Activated T-cell treated with anti-CD3 and anti-CD28 coated beads, Interleukin-2, amount 50 U/mL, for 72 hours (primary cell): ENCODE measurements at regions not wholly inside any gene's neighbourhood (a gene's known extent, or its start where the extent isn't known, plus 50 kb on each side); places are given as distances from the start of the nearest gene placed in this dataset.
"Not testable (repeated sequence)": the region's sequence is repeated elsewhere in the genome, so short reads cannot be mapped to it uniquely, and the experiment has no call there.

ENCODE experiments used
- ATAC-seq, 2 donors: fragments of 150-1000 bp; cut with Tn5 transposase; replicated peaks in 1 of 2; 2 replicates each; pipeline ENCODE4 v1.10.0; 2021; ENCODE audit warnings: moderate library complexity in 2 of 2, mild to moderate bottlenecking in 1 of 2
- DNase-seq, 2 donors: peaks; one replicate each; pipeline ENCODE4 v3.0.0; 2021 to 2022; ENCODE audit warnings: mixed read lengths in 1 of 2
- H3K27ac Mint-ChIP-seq: one replicate; pipeline ENCODE4 v1.8.0; 2022; ENCODE audit warnings: mild to moderate bottlenecking, moderate library complexity, mixed read lengths
- H3K27me3 Mint-ChIP-seq: one replicate; pipeline ENCODE4 v1.8.0; 2022; ENCODE audit warnings: low read depth, mixed read lengths
- H3K36me3 Mint-ChIP-seq, 2 donors: one replicate each; pipeline ENCODE4 v1.8.0; 2022; ENCODE audit warnings: mixed read lengths in 2 of 2, mild to moderate bottlenecking in 1 of 2; ENCODE audit not compliant: insufficient read depth in 2 of 2
- H3K4me1 Mint-ChIP-seq: one replicate; pipeline ENCODE4 v1.8.0; 2022; ENCODE audit warnings: low read depth, mixed read lengths
- H3K4me3 Mint-ChIP-seq, 2 donors: one replicate each; pipeline ENCODE4 v1.8.0; 2022; ENCODE audit warnings: mild to moderate bottlenecking in 2 of 2, mixed read lengths in 2 of 2, moderate library complexity in 2 of 2
- H3K9me3 Mint-ChIP-seq, 2 donors: one replicate each; pipeline ENCODE4 v1.8.0; 2022; ENCODE audit warnings: mixed read lengths in 2 of 2

DNA sequence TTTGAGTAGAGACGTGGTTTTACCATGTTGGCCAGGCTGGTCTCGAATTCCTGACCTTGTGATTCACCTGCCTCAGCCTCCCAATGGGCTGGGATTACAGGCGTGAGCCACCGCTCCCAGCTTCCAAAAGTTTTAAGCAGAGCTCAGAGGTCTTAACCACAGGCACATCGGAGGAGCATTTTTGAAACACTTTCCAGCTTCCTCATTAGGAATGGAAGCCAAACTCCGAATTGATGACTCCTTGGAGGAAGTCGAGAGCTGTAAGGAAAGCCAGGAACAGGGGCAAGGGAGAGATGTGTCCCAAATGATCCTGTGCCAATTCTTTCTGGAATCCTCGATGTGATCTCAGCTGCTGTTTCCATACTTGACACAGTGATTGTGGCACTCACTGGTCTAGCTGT, 56.2 kb upstream of the CCZ1B start:
- H3K9me3 Mint-ChIP-seq, H3K36me3 Mint-ChIP-seq, H3K4me3 Mint-ChIP-seq, H3K27ac Mint-ChIP-seq, ATAC-seq, DNase-seq, H3K4me1 Mint-ChIP-seq: not testable (repeated sequence)
- H3K27me3 Mint-ChIP-seq = peaks cover 17% of the 10 kb centered on the region

- not testable (repeated sequence) for H3K9me3 Mint-ChIP-seq, H3K4me1 Mint-ChIP-seq, ATAC-seq, H3K4me3 Mint-ChIP-seq, H3K36me3 Mint-ChIP-seq, H3K27ac Mint-ChIP-seq, DNase-seq
- H3K27me3 Mint-ChIP-seq = peaks cover 17% of the 10 kb centered on the region
Observed at GRCh38 chr7:6883756-6884155, 57.7 kb upstream of the CCZ1B start.

GRCh38 chr7:6886198-6886597, 60.1 kb upstream of the CCZ1B start:
- Mint-ChIP-seq H3K36me3 (no peaks in the 10 kb centered on the region), H3K27ac (no peak overlapping the region), H3K9me3 (peaks cover 0 to 4% of the 10 kb centered on the region in 2 donors), H3K4me1 (no peaks in the 10 kb centered on the region), H3K4me3 (no peak overlapping the region), H3K27me3 (peaks cover 6% of the 10 kb centered on the region)
- ATAC-seq = no peak
- no peak for DNase-seq

DNA sequence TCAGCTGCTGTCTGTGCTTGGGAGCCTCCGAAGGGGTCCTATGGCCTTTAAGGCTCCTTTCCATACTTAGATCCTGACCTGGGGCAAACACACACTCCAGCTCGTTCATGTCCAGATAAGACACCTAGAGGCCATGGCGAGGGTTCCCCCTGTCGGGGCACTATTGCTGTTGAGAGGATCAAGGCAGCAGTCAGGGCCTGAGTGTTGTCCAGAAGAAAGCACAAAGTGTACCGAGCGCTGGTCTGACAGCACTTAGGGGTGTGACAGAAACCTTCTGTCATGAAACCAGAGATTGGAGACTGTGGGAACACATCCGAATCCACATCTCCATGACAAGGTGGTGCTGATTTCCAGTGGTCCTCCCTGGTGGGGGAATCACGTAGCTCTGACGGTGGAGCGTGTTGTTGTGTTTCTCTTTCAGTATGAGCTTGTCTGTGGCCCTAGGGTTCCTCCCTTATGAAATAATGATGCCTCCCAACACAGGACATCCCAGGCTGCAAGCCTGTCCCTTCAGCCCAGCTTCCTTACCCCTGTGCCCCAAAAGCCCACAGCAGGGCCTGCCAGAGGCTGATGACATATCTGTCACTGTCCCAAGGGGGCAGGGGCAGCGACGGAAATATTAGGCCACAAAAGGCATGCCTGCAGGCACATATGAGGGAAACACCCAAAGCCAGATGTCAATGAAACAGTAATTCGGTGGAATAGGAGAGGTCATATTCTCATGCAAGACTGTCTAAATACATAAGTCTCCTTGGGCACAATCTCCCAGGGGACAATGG, 62.4 kb upstream of the CCZ1B start:
- not testable (repeated sequence) for H3K27me3 Mint-ChIP-seq, H3K4me3 Mint-ChIP-seq, H3K36me3 Mint-ChIP-seq, DNase-seq, H3K27ac Mint-ChIP-seq, ATAC-seq, H3K4me1 Mint-ChIP-seq, H3K9me3 Mint-ChIP-seq

DNA sequence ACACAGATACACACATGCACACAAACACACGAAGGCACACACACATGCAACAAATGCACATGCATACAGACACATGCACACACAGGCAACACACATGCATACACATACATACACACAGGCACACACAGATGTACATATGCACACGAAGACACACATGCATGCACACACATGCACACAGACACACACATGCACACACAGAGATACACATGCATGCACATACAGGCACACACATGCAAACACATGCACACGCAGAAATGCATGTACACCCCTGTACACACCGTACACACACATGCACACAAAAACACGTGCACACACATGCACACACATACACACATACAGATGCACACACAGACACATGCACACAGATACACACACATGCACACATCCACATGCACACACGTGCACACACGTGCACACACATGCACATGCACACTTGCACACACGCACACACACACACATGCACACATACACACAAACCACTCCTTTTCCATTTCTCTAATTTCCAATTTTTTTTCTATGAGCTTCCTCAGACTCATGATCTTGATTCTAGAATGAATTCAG, 63.3 kb upstream of the CCZ1B start:
- no peaks in the 10 kb centered on the region for H3K27me3 Mint-ChIP-seq
- DNase-seq (no peak), ATAC-seq (no peak)
- H3K4me3 Mint-ChIP-seq = no peak overlapping the region
- no peak overlapping the region for H3K27ac Mint-ChIP-seq
- no peaks in the 10 kb centered on the region for H3K36me3 Mint-ChIP-seq
- H3K4me1 Mint-ChIP-seq = no peaks in the 10 kb centered on the region
- peaks cover 0 to 4% of the 10 kb centered on the region in 2 donors for H3K9me3 Mint-ChIP-seq

DNA sequence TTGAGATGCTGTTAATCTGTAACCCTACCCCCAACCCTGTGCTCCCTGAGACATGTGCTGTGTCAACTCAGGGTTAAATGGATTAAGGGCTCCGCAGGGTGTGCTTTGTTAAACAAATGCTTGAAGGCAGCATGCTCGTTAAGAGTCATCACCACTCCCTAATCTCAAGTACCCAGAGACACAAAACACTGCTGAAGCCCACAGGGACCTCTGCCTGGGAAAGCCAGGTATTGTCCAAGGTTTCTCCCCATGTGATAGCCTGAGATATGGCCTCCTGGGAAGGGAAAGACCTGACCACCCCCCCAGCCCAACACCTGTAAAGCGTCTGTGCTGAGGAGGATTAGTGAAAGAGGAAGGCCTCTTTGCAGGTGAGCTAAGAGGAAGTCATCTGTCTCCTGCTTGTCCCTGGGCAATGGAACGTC, 76.0 kb upstream of the CCZ1B start:
- not testable (repeated sequence) for H3K27ac Mint-ChIP-seq, H3K4me1 Mint-ChIP-seq, H3K4me3 Mint-ChIP-seq, ATAC-seq, H3K27me3 Mint-ChIP-seq, H3K36me3 Mint-ChIP-seq, DNase-seq, H3K9me3 Mint-ChIP-seq

GRCh38 chr7:6903289-6903688, 77.2 kb upstream of the CCZ1B start:
- not testable (repeated sequence) for H3K4me3 Mint-ChIP-seq, H3K27ac Mint-ChIP-seq, DNase-seq, ATAC-seq, H3K9me3 Mint-ChIP-seq, H3K4me1 Mint-ChIP-seq, H3K36me3 Mint-ChIP-seq, H3K27me3 Mint-ChIP-seq

- ATAC-seq, H3K9me3 Mint-ChIP-seq, H3K27ac Mint-ChIP-seq, H3K4me1 Mint-ChIP-seq, DNase-seq, H3K4me3 Mint-ChIP-seq, H3K36me3 Mint-ChIP-seq, H3K27me3 Mint-ChIP-seq: not testable (repeated sequence)
Observed at GRCh38 chr7:6903792-6904191, 77.7 kb upstream of the CCZ1B start.

GRCh38 chr7:6917258-6917657, 91.2 kb upstream of the CCZ1B start:
- Mint-ChIP-seq H3K27ac (no peak overlapping the region), H3K4me3 (no peak overlapping the region), H3K4me1 (no peaks in the 10 kb centered on the region), H3K36me3 (no peaks in the 10 kb centered on the region), H3K9me3 (peaks cover 0 to 2% of the 10 kb centered on the region in 2 donors), H3K27me3 (peaks cover 7% of the 10 kb centered on the region)
- no peak for ATAC-seq
- DNase-seq = no peak

DNA sequence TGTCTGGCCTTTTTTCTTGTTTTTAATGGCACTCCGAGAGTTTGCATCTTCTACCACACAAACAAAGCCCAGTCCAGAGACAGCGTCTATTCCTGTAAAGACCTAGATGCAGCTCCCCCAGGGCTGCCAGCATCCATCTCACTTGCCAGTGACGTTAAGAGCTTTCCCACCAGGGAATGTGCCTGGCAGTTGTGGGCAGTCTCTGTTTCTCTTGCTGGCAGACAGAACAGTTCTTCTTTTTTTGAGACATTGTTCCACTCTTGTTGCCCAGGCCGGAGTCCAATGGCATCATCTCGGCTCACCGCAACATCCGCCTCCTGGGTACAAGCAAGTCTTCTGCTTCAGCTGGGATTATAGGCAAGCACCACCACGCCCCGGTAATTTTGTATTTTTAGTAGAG, 93.1 kb upstream of the CCZ1B start:
- not testable (repeated sequence) for H3K27ac Mint-ChIP-seq, H3K27me3 Mint-ChIP-seq, H3K4me3 Mint-ChIP-seq, DNase-seq, H3K36me3 Mint-ChIP-seq, H3K9me3 Mint-ChIP-seq, H3K4me1 Mint-ChIP-seq, ATAC-seq

DNA sequence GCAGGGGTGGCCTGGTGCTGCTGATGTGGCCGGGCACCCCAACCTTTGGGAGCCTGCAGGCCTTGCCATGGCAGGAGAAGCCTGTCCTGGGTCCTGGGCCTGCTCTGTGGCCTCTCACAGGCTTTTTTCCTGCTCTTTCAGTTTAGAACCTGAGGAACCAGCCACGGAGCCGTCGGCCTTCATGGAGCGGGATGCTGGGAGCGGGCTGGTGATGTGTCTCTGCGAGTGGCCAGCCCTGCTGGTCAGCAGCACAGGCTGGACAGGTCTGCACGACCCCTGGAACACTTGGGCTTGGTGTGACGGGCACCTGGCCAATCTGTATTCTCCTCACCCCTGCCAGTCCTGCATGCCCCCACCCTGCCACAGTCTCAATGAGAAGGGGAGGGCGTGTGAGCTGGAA, 98.4 kb upstream of the CCZ1B start:
- not testable (repeated sequence) for DNase-seq, H3K27ac Mint-ChIP-seq, H3K4me3 Mint-ChIP-seq, H3K27me3 Mint-ChIP-seq, ATAC-seq, H3K36me3 Mint-ChIP-seq, H3K9me3 Mint-ChIP-seq, H3K4me1 Mint-ChIP-seq

DNA sequence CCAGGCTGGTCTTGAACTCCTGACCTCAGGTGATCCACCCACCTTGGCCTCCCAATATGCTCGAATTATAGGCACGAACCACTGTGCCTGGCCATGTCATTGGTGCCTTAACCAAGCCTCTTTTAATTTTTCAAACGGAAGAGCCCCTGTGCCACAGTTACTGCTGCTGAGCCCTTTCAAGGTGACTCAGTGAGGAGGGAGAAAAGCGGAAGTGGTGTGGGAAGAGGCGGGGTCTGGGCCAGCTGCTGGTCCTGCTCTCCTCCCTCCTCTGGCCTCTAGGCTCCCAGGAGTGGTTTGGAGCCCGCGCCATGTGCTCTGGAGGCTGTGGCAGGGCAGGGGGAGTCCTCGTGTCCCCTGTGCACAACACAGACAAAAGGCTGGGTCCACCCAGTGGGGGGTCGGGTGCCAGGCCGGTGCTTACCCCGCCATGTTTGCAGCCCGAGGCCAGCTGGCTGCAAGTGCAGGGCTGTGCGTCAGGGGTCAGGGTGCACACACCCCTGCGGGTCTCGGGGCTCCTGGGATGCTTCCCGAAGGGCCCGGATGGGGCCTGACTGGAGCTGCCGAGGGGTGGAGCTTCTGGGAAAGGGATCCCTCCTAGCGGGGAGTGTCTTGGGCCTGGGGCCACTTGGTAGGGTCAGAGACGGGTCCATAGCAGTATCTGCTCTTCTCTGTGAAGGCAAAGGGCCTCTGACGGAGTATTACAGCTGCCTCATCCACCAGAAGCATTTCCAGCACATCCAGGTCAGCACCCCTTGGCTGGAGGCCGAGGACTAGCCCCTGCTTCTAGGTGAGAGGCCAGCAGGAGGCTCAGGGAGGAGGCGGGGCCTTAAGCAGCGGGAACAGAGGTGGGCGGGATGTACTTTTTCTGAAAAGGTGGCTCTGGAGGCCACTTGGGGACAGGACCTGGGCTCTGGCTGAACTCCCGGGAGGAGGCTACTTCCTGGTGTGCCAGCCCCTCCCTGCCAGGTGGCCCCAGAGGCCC, 100.4 kb upstream of the CCZ1B start:
- not testable (repeated sequence) for ATAC-seq, H3K27me3 Mint-ChIP-seq, H3K36me3 Mint-ChIP-seq, H3K27ac Mint-ChIP-seq, H3K9me3 Mint-ChIP-seq
- peaks cover 14% of the 10 kb centered on the region for H3K4me1 Mint-ChIP-seq
- peak; percentile 17 to 25 for DNase-seq
- peak overlapping the region in 1 of 2 donors; percentile 57 for H3K4me3 Mint-ChIP-seq

DNA sequence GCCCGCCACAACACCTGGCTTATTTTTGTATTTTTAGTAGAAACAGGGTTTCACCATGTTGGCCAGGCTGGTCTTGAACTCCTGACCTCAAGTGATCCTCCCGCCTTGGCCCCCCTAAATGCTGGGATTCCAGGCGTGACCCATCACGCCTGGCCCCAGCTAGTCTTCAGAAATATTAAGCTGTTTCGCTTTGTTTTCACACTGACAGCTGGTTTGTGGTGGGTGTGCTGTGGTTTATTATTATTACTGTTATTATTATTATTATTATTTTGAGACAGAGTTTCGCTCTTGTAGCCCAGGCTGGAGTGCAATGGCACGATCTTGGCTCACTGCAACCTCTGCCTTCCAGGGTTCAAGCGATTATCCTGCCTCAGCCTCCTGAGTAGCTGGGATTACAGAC, 101.6 kb upstream of the CCZ1B start:
- not testable (repeated sequence) for H3K27ac Mint-ChIP-seq, H3K36me3 Mint-ChIP-seq, ATAC-seq, H3K9me3 Mint-ChIP-seq, H3K27me3 Mint-ChIP-seq, H3K4me3 Mint-ChIP-seq, DNase-seq
- peaks cover 14% of the 10 kb centered on the region for H3K4me1 Mint-ChIP-seq
